Smooth muscle cell (in vitro differentiated cells): ENCODE measurements at regions not wholly inside any gene's neighbourhood (a gene's known extent, or its start where the extent isn't known, plus 50 kb on each side); places are given as distances from the start of the nearest gene placed in this dataset.

ENCODE experiments used
- DNase-seq: peaks from one replicate; lab custom pipeline; 2025; ENCODE audit not compliant: unreplicated experiment; lab: John Stamatoyannopoulos, UW
- H2AFZ ChIP-seq: fragments of 200-600 bp; sonication (generic); 2 replicates; pipeline ENCODE4 v1.6.0; 2016; ENCODE audit warnings: antibody characterized with exemption, low read depth, mild to moderate bottlenecking
- H3F3A ChIP-seq: fragments of 200-600 bp; sonication (generic); 2 replicates; pipeline ENCODE4 v1.6.0; 2017; ENCODE audit warnings: antibody characterized with exemption, low read depth
- H3K27ac ChIP-seq: fragments of 200-600 bp; sonication (generic); 2 replicates; pipeline ENCODE4 v1.5.1; 2016; ENCODE audit warnings: low read depth, mild to moderate bottlenecking
- H3K27me3 ChIP-seq: fragments of 200-600 bp; sonication (generic); 2 replicates; pipeline ENCODE4 v1.6.1; 2016; ENCODE audit warnings: low read depth, mild to moderate bottlenecking
- H3K36me3 ChIP-seq: fragments of 200-600 bp; sonication (generic); 2 replicates; pipeline ENCODE4 v1.5.1; 2016; ENCODE audit warnings: low read depth
- H3K4me1 ChIP-seq: fragments of 200-600 bp; sonication (generic); 2 replicates; pipeline ENCODE4 v1.5.1; 2016; ENCODE audit warnings: low read depth
- H3K4me2 ChIP-seq: fragments of 200-600 bp; sonication (generic); 2 replicates; pipeline ENCODE4 v1.6.0; 2016; ENCODE audit warnings: mild to moderate bottlenecking
- H3K4me3 ChIP-seq: fragments of 200-600 bp; sonication (generic); 2 replicates; pipeline ENCODE4 v1.5.1; 2016; ENCODE audit warnings: mild to moderate bottlenecking
- H3K79me2 ChIP-seq: fragments of 200-600 bp; sonication (generic); 2 replicates; pipeline ENCODE4 v1.6.0; 2016; ENCODE audit warnings: low read depth, mild to moderate bottlenecking
- H3K9ac ChIP-seq: fragments of 200-600 bp; sonication (generic); 2 replicates; pipeline ENCODE4 v1.6.0; 2016; ENCODE audit warnings: low read depth
- H3K9me3 ChIP-seq: fragments of 200-600 bp; sonication (generic); replicated peaks from 2 replicates; pipeline ENCODE4 v1.5.1; 2016; ENCODE audit warnings: low read depth
- H4K20me1 ChIP-seq: fragments of 200-600 bp; sonication (generic); 2 replicates; pipeline ENCODE4 v1.6.0; 2016; ENCODE audit warnings: low read depth
- CTCF ChIP-seq: fragments of 200-600 bp; sonication (generic); IDR thresholded peaks from 2 replicates; pipeline ENCODE4 v1.5.1; 2017; ENCODE audit warnings: borderline replicate concordance, mild to moderate bottlenecking, antibody characterized with exemption; ENCODE audit not compliant: insufficient read depth, poor library complexity, severe bottlenecking
- WGBS: methylation state at CpG from one replicate; pipeline ENCODE4 v1.1.7; 2016; ENCODE audit warnings: low lambda C conversion rate; 5-methylcytosine and 5-hydroxymethylcytosine counted together

- no peak overlapping the region for H3K4me2 ChIP-seq
- no peak for TF ChIP-seq CTCF
- no peak for DNase-seq
- no peak overlapping the region for H3K4me3 ChIP-seq
- no peaks in the 10 kb centered on the region for H3K9me3 ChIP-seq
- H3F3A ChIP-seq = no peaks in the 10 kb centered on the region
- no peaks in the 10 kb centered on the region for H3K27me3 ChIP-seq
- no peak overlapping the region for H3K9ac ChIP-seq
- 33% methylated on average over 2 of the region's 2 CpGs for WGBS
- no peaks in the 10 kb centered on the region for H4K20me1 ChIP-seq
- H3K27ac ChIP-seq = no peak overlapping the region
- no peaks in the 10 kb centered on the region for H3K36me3 ChIP-seq
- H3K4me1 ChIP-seq = no peaks in the 10 kb centered on the region
- H3K79me2 ChIP-seq = no peaks in the 10 kb centered on the region
- no peak overlapping the region for H2AFZ ChIP-seq
Observed at GRCh38 chr12:115313929-115314328, 630.0 kb upstream of the TBX3 start.

DNA sequence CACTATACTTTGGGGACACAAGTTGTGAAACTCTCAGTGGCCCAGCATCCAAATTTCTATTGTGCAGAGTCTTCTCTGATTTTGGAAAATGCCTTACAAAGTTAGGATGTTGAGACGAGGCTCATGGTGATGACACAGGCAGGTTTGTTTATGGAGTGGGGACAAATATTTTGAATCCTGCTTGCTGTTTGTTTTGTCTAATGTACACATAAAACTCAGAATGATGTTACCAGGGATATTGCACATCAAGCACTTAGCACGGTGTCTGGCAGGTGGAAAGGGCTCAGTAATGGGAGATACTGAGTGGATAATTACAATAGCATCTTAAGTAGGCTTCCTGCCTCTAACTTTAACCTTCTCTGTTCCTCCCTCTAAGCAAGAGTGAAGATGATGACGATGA, 628.9 kb upstream of the TBX3 start:
- no peaks in the 10 kb centered on the region for H3K4me1 ChIP-seq
- H3K9me3 ChIP-seq = no peaks in the 10 kb centered on the region
- no peaks in the 10 kb centered on the region for H4K20me1 ChIP-seq
- H3K9ac ChIP-seq = no peak overlapping the region
- H3K27ac ChIP-seq = no peak overlapping the region
- DNase-seq = no peak
- 84% methylated on average over 3 of the region's 3 CpGs for WGBS
- H3K36me3 ChIP-seq = no peaks in the 10 kb centered on the region
- no peaks in the 10 kb centered on the region for H3K79me2 ChIP-seq
- no peak overlapping the region for H3K4me3 ChIP-seq
- H3K27me3 ChIP-seq = no peaks in the 10 kb centered on the region
- no peaks in the 10 kb centered on the region for H3F3A ChIP-seq
- H2AFZ ChIP-seq = no peak overlapping the region
- no peak for TF ChIP-seq CTCF
- H3K4me2 ChIP-seq = no peak overlapping the region

GRCh38 chr12:115311875-115312274, 627.9 kb upstream of the TBX3 start:
- 75% methylated on average over 4 of the region's 4 CpGs for WGBS
- H3K27ac ChIP-seq = no peak overlapping the region
- DNase-seq = no peak
- no peak overlapping the region for H3K4me2 ChIP-seq
- no peaks in the 10 kb centered on the region for H3K79me2 ChIP-seq
- no peaks in the 10 kb centered on the region for H4K20me1 ChIP-seq
- TF ChIP-seq CTCF = no peak
- no peak overlapping the region for H2AFZ ChIP-seq
- H3K36me3 ChIP-seq = no peaks in the 10 kb centered on the region
- no peak overlapping the region for H3K4me3 ChIP-seq
- H3K27me3 ChIP-seq = no peaks in the 10 kb centered on the region
- H3K9me3 ChIP-seq = no peaks in the 10 kb centered on the region
- no peaks in the 10 kb centered on the region for H3K4me1 ChIP-seq
- H3K9ac ChIP-seq = no peak overlapping the region
- no peaks in the 10 kb centered on the region for H3F3A ChIP-seq

GRCh38 chr12:115308918-115309317, 624.9 kb upstream of the TBX3 start:
- no peaks in the 10 kb centered on the region for H3K79me2 ChIP-seq
- no peaks in the 10 kb centered on the region for H3K9me3 ChIP-seq
- H3K4me1 ChIP-seq = no peaks in the 10 kb centered on the region
- H3F3A ChIP-seq = peaks cover 8% of the 10 kb centered on the region
- no peaks in the 10 kb centered on the region for H4K20me1 ChIP-seq
- TF ChIP-seq CTCF = no peak
- H3K36me3 ChIP-seq = no peaks in the 10 kb centered on the region
- no peak overlapping the region for H2AFZ ChIP-seq
- 100% methylated on average over 1 of the region's 1 CpG for WGBS
- H3K4me2 ChIP-seq = no peak overlapping the region
- H3K27me3 ChIP-seq = no peaks in the 10 kb centered on the region
- no peak overlapping the region for H3K9ac ChIP-seq
- H3K4me3 ChIP-seq = no peak overlapping the region
- DNase-seq = no peak
- H3K27ac ChIP-seq = no peak overlapping the region
